ENCODE measurements at regions not wholly inside any gene's neighbourhood (a gene's known extent, or its start where the extent isn't known, plus 50 kb on each side); places are given as distances from the start of the nearest gene placed in this dataset.
A peak's percentile ranks its signal among the peaks of the same experiment; 100 is the strongest.

DNA sequence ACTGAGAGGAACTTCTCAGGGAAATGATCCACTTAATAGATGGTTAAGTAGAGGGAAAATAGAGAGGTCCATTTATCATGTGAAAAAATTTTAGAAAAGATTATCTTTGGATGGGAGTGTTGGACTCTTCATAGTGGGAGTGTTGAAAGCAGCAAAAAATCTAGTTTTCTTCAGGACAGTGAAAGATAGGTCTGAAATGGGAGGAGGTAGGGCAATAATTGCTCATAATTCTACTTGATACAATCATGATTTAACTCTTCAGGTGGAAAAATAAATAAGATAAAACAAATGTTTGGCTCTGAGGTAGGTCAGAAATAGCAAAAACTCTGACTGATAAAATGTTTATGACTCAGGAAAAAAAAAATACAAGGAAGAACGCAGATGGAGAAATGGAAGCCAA is 144.1 kb upstream of the DPH6 start:
- TF ChIP-seq POLR2A (IDR thresholded peaks at IDR 0.05): no peak
- TF ChIP-seq, protein P1, sequence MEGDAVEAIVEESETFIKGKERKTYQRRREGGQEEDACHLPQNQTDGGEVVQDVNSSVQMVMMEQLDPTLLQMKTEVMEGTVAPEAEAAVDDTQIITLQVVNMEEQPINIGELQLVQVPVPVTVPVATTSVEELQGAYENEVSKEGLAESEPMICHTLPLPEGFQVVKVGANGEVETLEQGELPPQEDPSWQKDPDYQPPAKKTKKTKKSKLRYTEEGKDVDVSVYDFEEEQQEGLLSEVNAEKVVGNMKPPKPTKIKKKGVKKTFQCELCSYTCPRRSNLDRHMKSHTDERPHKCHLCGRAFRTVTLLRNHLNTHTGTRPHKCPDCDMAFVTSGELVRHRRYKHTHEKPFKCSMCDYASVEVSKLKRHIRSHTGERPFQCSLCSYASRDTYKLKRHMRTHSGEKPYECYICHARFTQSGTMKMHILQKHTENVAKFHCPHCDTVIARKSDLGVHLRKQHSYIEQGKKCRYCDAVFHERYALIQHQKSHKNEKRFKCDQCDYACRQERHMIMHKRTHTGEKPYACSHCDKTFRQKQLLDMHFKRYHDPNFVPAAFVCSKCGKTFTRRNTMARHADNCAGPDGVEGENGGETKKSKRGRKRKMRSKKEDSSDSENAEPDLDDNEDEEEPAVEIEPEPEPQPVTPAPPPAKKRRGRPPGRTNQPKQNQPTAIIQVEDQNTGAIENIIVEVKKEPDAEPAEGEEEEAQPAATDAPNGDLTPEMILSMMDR (IDR thresholded peaks at IDR 0.05): no peak
- DNase-seq: no peak
- Histone ChIP-seq H3K4me1 (replicated peaks in 1 of 2) (peaks cover 0 to 16% of the 10 kb centered on the region in 2 donors), H3K27ac (peak overlapping the region in 2 of 5 donors; percentile 9 to 90), H3K27me3 (no peaks in the 10 kb centered on the region), H3K9me3 (replicated peaks in 1 of 3) (no peaks in the 10 kb centered on the region), H3K4me3 (no peak overlapping the region), H3K36me3 (replicated peaks in 1 of 2) (no peaks in the 10 kb centered on the region)
- intact Hi-C loops (cut with DNase I): no loop called here
- WGBS, 4 donors: 46 to 76% (median 67%) methylated on average over 1 of the region's 1 CpG

DNA sequence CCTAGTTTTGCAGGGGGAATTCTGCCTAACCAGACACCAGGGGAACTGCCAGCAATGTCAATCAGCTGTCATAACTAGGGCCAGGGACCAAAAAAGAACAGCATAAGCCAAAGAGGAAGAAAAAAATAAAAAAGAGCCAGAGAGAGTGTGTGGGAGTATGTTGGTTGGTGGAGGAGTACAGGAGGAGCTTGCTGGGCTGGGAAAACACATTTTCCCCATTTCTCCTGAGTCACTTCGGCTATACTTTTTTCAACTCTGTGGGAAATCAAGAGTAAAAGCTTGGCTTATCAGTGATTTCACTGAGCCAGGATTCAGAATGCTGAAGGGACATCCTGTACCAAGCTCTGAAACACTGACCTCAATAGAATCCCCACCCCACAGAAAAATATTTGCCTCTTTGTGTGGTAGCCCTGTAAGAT is 144.7 kb upstream of the DPH6 start:
- H3K4me1 ChIP-seq (replicated peaks in 1 of 2): peaks cover 0 to 16% of the 10 kb centered on the region in 2 donors
- no peaks in the 10 kb centered on the region for H3K36me3 ChIP-seq (replicated peaks in 1 of 2)
- WGBS, 4 donors: 54 to 66% (median 56%) methylated on average over 1 of the region's 1 CpG
- H3K9me3 ChIP-seq (replicated peaks in 1 of 3): no peaks in the 10 kb centered on the region
- no peaks in the 10 kb centered on the region for H3K27me3 ChIP-seq
- DNase-seq: no peak
- intact Hi-C loops (cut with DNase I): no loop called here
- TF ChIP-seq, protein P1 (IDR thresholded peaks at IDR 0.05): no peak
- no peak for TF ChIP-seq POLR2A (IDR thresholded peaks at IDR 0.05)
- no peak overlapping the region for H3K4me3 ChIP-seq
- peak overlapping the region in 4 of 5 donors; percentile 9 to 90 (median 26) for H3K27ac ChIP-seq

DNA sequence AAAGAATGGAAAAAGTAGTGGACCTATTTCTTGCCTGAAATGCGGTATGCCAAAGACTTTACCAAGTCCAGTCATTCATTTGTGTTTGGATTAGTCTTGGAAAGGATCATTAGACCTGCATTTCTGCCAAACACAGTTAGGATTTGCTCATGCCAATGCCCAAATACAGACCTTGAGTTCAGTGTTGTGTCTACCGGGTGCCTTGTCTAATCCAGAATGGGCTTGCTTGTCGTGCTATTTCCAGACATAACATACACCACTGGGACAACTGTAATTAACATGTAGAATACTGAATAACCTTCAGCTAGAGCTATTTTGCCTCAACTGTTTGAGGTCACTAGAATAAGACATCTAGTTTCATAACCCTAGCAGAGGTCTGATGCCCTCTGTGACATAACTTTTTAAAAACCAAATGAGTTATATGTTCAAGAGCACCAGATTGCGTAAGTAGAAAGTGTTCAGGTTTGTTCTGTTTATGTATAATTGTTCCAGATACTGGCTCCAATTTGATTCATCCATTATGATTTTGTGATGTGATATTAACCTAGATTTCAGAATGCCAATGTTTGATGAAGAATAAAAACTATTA is 145.3 kb upstream of the DPH6 start:
- intact Hi-C loops (cut with DNase I): no loop called here
- no peak for TF ChIP-seq POLR2A (IDR thresholded peaks at IDR 0.05)
- TF ChIP-seq, protein P1 (IDR thresholded peaks at IDR 0.05): no peak
- no peak for DNase-seq
- 71 to 83% (median 76%) methylated on average over 4 of the region's 4 CpGs for WGBS, 4 donors
- H3K4me1 ChIP-seq (replicated peaks in 1 of 2): peaks cover 0 to 16% of the 10 kb centered on the region in 2 donors
- H3K9me3 ChIP-seq (replicated peaks in 1 of 3): no peaks in the 10 kb centered on the region
- no peaks in the 10 kb centered on the region for H3K27me3 ChIP-seq
- no peaks in the 10 kb centered on the region for H3K36me3 ChIP-seq (replicated peaks in 1 of 2)
- H3K27ac ChIP-seq: peak overlapping the region in 3 of 5 donors; percentile 14 to 90 (median 39)
- no peak overlapping the region for H3K4me3 ChIP-seq

GRCh38 chr15:35691891-35692867 is 146.2 kb upstream of the DPH6 start:
- H3K4me1 ChIP-seq (replicated peaks in 1 of 2): peaks cover 0 to 16% of the 10 kb centered on the region in 2 donors
- no peak for TF ChIP-seq POLR2A (IDR thresholded peaks at IDR 0.05)
- TF ChIP-seq, protein P1 (IDR thresholded peaks at IDR 0.05): no peak
- H3K36me3 ChIP-seq (replicated peaks in 1 of 2): no peaks in the 10 kb centered on the region
- 58 to 75% (median 68%) methylated on average over 2 of the region's 2 CpGs for WGBS, 4 donors
- no peak overlapping the region for H3K4me3 ChIP-seq
- H3K27me3 ChIP-seq: no peaks in the 10 kb centered on the region
- DNase-seq: no peak
- intact Hi-C loops (cut with DNase I): no loop called here
- peak overlapping the region in 1 of 5 donors; percentile 90 for H3K27ac ChIP-seq
- H3K9me3 ChIP-seq (replicated peaks in 1 of 3): no peaks in the 10 kb centered on the region

All from adrenal gland (tissue), 9 donors.